CMK (cell line): ENCODE measurements at regions not wholly inside any gene's neighbourhood (a gene's known extent, or its start where the extent isn't known, plus 50 kb on each side); places are given as distances from the start of the nearest gene placed in this dataset.

Experiments used
- DNase-seq: peaks from one replicate; pipeline ENCODE4 v3.0.0-alpha.2; 2010; ENCODE audit warnings: low read depth

DNA sequence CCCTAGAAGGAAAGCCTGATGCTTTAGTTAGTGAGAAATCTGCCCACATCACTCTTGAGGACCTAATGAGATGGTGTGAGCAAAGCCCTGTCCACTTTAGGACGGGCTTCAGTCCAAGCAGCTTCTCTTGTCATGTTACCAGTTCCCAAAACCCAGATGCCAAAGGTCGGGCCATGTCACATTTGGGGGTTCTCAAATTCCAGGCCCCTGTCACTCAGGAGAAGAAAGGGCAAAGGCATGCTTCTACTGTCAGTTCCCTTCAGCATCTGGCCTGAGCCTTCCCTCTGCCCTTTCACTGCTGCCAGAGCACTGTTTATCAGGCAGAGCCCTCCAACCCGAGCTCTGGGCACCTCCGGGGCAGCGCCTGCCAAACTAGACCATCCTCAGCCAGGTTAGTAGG, 556.0 kb downstream of the BNC2 start:
- DNase-seq: no peak

DNA sequence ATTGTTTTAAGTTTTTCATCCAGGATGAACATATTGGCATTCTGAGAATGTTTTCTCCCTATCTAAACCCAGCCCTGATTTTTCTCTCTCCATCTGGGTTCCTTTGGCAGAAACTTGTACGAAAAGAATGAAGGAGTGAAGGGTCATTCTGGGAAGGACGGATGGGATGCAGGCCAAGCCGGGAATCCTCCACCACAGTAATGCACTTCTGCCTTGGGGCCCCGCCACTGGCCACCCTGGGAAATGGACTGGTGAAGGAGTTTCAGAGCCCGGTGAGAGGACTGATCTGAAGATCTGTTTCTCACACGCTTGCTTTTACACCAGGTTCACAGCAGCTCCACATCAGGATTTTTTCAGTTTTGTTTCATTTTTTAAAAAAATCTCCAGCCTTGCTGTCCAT, 554.8 kb downstream of the BNC2 start:
- DNase-seq: no peak

GRCh38 chr9:16316456-16316855, 554.0 kb downstream of the BNC2 start:
- DNase-seq: no peak

DNA sequence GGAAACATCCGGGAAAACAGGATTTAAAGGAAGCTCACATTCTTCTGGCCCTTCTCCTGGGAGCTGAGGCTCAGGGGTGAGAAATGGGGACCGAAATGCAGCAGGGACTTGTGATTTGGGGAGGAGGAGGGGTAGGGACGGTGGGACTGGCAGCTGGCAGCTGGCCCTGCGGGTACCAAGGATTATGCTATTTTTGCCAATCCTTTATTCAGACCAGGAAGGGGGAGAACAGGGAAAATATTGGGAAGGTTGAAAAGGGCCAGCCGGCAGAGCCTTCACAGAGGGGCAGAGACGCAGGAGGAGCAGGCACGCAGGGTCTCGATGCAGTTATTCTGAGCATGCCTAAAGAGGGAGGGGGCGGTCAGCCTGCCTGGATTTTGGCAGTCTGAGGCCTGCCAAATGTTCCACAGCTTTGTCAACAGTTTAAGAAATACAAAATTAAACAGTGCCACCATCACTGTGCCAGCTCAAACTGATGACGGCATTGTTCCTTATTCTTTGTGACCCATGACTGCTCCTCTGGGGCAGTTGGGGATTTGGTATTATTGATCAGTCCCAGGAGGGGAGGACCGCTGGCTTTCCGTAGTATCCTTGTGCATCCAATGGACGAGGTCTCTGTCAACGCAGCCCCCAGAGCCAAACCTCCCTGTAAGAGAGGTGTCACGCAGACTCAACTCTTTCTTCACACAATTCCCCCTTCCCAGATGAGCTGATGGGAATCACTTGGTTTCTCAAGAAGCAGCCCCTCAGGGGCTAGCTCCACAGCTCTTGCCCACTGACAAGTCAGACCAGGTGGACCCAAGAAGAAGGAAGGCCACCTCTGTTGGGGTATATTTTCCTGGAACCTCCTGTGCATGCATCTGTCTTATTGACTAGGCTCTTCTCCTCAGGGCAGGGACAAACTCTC, 553.3 kb downstream of the BNC2 start:
- no peak for DNase-seq

DNA sequence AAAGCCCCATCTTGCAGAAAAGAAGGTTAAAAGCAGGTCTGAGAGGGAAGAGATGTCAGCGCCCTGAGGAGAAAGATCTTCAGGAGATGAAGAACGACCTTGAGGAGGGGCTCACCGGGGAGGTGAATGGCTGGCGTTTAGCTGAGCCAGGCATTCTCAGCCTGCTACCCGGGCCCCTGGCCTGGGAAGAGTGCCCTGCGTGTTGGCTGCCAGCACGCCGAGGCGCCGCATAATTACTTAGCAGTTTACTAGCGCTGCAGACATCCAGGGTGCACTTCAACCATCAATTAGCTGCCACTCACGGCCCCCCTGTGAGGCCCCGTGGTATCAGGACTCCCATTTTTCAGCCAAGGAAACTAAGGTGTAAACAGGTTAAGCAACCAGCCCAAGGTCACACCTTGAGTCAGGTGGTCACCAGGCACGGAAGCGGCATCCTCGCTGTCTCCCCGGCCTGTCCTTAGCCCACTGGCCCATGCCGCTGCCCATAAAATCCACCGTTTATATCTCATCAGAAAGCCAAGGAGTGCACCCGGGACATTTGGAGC, 551.9 kb downstream of the BNC2 start:
- DNase-seq: no peak

GRCh38 chr9:16319646-16320045, 550.8 kb downstream of the BNC2 start:
- DNase-seq: no peak

- no peak for DNase-seq
Measured at GRCh38 chr9:16320338-16320902, 550.0 kb downstream of the BNC2 start.

- no peak for DNase-seq
Measured at GRCh38 chr9:16321461-16322119, 548.9 kb downstream of the BNC2 start.

DNA sequence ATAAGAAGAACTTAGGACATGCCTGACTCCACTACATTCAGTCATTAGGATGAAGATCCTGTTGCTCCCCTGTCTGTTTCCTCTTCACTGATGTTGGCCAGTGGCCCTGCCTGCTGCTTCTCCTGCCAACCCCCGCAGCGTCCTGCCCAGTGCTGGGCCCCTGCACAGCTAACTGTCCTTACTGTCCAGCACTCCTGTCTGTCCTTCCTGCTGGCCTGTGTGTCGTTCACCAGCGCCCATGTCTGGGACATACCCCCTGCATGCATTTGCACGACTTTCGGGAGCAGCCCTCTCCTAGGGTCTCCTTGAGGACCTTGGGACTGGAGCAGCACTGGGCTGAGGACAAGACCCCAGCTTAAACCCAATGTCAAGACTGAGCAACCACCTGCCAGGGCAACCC, 547.6 kb downstream of the BNC2 start:
- no peak for DNase-seq

DNA sequence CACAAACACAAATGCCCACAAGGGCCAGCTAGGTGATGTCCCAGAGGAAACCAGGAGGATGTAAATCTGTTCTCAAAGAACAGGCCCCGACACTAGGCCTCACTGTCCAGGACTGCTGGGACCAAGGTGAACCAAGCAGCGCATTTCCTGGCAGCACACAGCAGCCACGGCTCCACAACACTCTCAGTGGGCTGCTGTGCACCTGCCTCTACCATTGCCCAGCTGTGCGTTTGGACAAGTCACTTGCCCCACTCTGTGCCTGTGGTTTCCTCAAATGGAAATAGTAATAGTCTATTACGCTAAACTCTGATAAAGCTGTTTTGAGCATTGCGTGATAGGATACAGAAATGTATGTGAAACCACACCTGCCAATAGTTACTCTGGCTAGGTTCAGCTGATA, 544.5 kb downstream of the BNC2 start:
- no peak for DNase-seq

DNA sequence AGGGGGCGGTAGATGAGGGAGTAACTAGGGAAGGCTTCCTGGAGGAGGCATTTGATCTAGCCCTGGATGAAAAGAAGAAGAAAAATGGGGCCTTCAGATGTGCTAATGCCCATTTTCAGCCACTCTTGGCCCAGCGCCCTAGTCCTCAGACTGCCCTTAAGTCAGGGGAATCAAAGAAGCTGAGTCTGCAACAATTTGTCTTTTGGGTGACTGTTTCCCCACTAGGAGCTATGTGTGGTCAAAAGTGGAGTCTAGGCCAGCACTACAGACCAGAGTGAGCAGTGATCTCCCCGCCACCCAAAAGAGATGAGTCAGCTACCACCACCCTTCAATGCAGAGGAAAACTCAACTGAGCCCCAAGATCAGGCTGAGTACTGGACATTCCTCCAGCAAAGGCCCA, 542.1 kb downstream of the BNC2 start:
- no peak for DNase-seq

GRCh38 chr9:16329671-16330113, 540.8 kb downstream of the BNC2 start:
- DNase-seq: no peak

- no peak for DNase-seq
Measured at GRCh38 chr9:16331031-16331430, 539.4 kb downstream of the BNC2 start.

DNA sequence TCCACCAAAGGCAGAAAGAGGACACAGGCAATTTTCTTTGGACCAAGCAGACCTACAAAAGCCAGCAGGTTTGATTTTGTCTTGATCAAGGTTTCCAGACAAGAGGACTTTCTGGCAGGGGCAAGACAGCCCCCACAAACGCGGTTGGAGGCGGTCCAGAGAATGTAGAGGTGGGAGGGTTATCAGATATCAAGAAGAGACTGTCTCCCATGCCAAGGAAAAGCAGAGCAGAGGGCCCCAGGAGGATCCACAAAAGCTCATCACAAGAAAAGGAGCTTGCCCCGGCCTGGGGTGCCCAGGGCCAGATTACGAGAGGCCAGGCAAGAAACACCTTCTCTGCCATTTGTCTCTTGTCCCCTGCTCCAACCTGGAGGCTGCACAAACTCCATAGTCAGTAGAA, 538.9 kb downstream of the BNC2 start:
- DNase-seq: no peak

DNA sequence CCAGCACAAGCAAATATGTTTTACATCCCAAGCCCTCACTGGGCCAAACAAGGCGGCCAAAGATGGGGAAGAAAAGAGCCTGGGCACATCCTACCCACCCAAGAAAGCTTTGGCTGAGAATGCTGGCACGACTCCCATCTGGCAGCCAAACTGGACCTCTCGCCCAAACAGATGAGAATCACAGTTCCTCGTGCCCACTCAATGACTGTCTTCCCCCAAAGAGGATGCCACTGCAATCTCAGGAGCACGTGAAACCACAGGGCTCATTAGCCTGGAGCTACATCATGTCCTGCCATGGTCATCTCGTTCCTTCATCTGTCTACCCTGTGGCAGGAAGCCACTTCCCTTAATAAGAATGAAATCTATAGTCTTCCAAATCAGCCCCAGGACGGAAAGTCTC, 536.8 kb downstream of the BNC2 start:
- DNase-seq: no peak

GRCh38 chr9:16335788-16336580, 534.5 kb downstream of the BNC2 start:
- no peak for DNase-seq

- no peak for DNase-seq
Measured at GRCh38 chr9:16336833-16337232, 533.6 kb downstream of the BNC2 start.

DNA sequence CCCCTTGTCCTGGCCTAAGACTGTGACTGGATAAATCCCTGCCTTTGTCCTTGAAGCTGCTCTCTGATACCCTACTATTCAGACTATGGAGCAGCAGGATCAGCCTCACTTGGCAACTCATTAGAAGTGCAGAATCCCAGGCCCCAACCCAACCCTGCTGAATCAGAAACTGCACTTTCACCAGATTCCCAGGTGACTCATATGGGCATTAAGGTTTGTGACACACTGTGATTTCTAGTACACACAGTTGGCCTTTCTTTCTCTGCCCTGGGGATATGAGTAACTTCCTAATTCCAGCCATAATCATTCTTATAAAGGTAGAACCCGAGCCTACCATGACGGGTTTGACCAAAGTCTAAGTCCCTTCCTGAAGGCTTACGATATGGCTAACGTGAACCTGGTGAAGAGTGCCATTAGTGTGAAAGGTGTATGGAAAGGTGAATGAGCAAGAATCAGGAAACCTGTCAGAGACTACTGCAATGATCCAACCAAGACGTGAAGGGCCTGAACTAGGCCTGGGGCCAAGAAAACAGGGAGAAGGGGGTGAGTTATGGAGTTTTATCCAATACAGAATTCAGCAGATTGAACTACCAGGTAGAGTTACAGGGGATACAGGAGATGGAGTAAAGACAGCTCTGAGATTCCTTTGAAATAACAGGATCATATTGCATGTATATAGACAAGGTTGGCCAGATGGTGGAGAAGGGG, 533.0 kb downstream of the BNC2 start:
- no peak for DNase-seq

DNA sequence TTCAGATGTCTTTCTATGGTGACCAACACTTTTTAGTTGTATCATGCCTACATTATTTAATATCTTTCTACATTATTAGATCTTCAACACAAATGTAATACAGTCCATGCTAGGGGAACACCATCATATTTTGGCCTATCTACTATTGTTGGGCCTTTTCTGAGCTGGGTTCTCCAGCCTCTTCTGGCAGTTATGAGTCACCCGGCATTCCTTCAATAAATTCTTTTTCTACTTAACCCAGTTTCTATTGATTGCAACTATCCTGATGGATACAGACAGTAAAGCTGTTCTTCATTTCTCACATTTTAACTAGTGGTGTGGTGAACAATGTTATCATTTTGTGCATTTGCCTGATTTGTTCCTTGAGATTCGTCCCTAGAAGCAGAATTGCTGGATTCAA, 529.3 kb downstream of the BNC2 start:
- no peak for DNase-seq

DNA sequence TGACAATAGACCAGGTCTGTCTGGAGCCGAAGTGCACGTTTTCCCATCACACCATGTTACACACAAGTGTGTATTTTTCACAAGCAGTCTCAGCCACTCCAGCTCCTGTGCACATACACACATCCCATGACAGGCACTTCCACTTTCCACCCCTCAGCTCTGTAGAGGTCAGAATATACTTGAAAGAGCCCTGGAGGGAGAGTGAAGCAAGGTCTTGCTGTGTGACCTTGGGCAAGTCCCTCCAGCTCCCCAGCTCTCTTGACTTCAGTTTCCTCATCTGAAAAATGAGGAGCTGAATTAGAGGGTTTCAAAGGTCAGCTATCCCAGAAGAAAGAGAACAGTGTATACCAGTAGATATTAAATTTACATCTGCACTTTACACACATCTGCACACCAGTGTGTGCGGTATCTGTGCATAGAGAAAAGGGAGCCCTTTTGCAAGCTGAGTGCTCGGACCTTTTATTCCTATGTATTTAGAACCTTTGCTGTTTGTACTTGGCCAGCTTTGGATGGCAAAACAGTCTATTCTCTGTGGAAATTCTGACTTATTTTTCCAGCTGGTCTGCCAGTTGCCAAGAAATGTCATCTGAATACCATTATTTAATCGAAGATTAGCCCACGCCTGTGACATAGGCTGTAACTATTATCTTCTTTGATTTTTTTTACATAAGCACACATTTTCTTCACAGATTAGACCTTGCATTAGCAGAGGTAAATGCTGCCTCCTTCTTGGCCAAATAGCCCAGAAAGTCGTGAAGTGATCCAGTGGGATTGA, 528.0 kb downstream of the BNC2 start:
- DNase-seq: no peak
